Left lobe of liver (tissue), 2 donors: ENCODE measurements at regions not wholly inside any gene's neighbourhood (a gene's known extent, or its start where the extent isn't known, plus 50 kb on each side); places are given as distances from the start of the nearest gene placed in this dataset.

Experiments
- ATAC-seq: fragments of 200-7000 bp; cut with Tn5 transposase; one replicate; pipeline ENCODE4 v1.9.1; 2020; ENCODE audit warnings: mild to moderate bottlenecking, moderate library complexity
- DNase-seq: peaks from one replicate; pipeline ENCODE4 v3.0.0-alpha.2; 2020; ENCODE audit warnings: low spot score
- donor health status: DM: no; HTN: no; CAD: no; lungs with moderate emphysema.
- donor health status: DM: no; HTN: yes; CAD: no.

GRCh38 chr17:5784791-5785190 is 200.5 kb upstream of the NLRP1 start:
- DNase-seq = no peak

GRCh38 chr17:5785338-5785737 is 201.0 kb upstream of the NLRP1 start:
- DNase-seq (no peak), ATAC-seq (no peak)

More at GRCh38 chr17:5784791-5785190, 200.5 kb upstream of the NLRP1 start:
- ATAC-seq = no peak

GRCh38 chr17:5785867-5786509 is 201.7 kb upstream of the NLRP1 start:
- ATAC-seq (no peak), DNase-seq (no peak)

GRCh38 chr17:5786510-5786875 is 202.2 kb upstream of the NLRP1 start:
- no peak for DNase-seq
- no peak for ATAC-seq

GRCh38 chr17:5788266-5788900 is 204.1 kb upstream of the NLRP1 start:
- ATAC-seq (no peak), DNase-seq (no peak)

- DNase-seq (no peak), ATAC-seq (no peak)
These were observed 205.2 kb upstream of the NLRP1 start for GRCh38 chr17:5789528-5789927.

- DNase-seq = no peak
- ATAC-seq = no peak
These were observed 208.8 kb upstream of the NLRP1 start for GRCh38 chr17:5793157-5793556.

GRCh38 chr17:5793899-5794298 is 209.6 kb upstream of the NLRP1 start:
- ATAC-seq (no peak), DNase-seq (no peak)

GRCh38 chr17:5794385-5794784 is 210.1 kb upstream of the NLRP1 start:
- DNase-seq = no peak
- no peak for ATAC-seq

GRCh38 chr17:5794881-5795506 is 210.7 kb upstream of the NLRP1 start:
- DNase-seq (no peak), ATAC-seq (no peak)

- ATAC-seq (no peak), DNase-seq (no peak)
These were observed 213.2 kb upstream of the NLRP1 start for GRCh38 chr17:5797447-5798050.

- DNase-seq = no peak
- ATAC-seq = no peak
These were observed 213.8 kb upstream of the NLRP1 start for GRCh38 chr17:5798094-5798493.

GRCh38 chr17:5800131-5800530 is 215.8 kb upstream of the NLRP1 start:
- DNase-seq = no peak
- ATAC-seq = no peak

- DNase-seq (no peak), ATAC-seq (no peak)
These were observed 216.3 kb upstream of the NLRP1 start for GRCh38 chr17:5800646-5801045.

- no peak for DNase-seq
- ATAC-seq = no peak
These were observed 219.9 kb upstream of the NLRP1 start for GRCh38 chr17:5804251-5804650.

- DNase-seq = no peak
- no peak for ATAC-seq
These were observed 224.7 kb upstream of the NLRP1 start for GRCh38 chr17:5809056-5809455.

GRCh38 chr17:5809580-5810188 is 225.4 kb upstream of the NLRP1 start:
- no peak for DNase-seq
- ATAC-seq = no peak

- DNase-seq (no peak), ATAC-seq (no peak)
These were observed 228.3 kb upstream of the NLRP1 start for GRCh38 chr17:5812590-5812989.

GRCh38 chr17:5813357-5813756 is 229.0 kb upstream of the NLRP1 start:
- no peak for ATAC-seq
- DNase-seq = no peak

GRCh38 chr17:5815396-5815795 is 231.1 kb upstream of the NLRP1 start:
- no peak for DNase-seq
- no peak for ATAC-seq

GRCh38 chr17:5816491-5817070 is 232.3 kb upstream of the NLRP1 start:
- DNase-seq = no peak

More at GRCh38 chr17:5816491-5817070, 232.3 kb upstream of the NLRP1 start:
- no peak for ATAC-seq
